BJ (cell line): ENCODE measurements at regions not wholly inside any gene's neighbourhood (a gene's known extent, or its start where the extent isn't known, plus 50 kb on each side); places are given as distances from the start of the nearest gene placed in this dataset.

Source experiments
- CTCF ChIA-PET: fragments of 350-600 bp; formaldehyde crosslinking; extraction: SDS; loops from one replicate; lab custom pipeline; 2021; ENCODE audit warnings: antibody characterized with exemption, inconsistent platforms; lab: Yijun Ruan, JAX
- POLR2A ChIA-PET: fragments of 300-600 bp; sonication (Branson Sonifier 250); formaldehyde crosslinking; extraction: SDS; loops from one replicate; lab custom pipeline; 2021; ENCODE audit warnings: antibody characterized with exemption; lab: Charles Lee
- DNase-seq: peaks from one replicate; pipeline ENCODE4 v3.0.0-alpha.2; 2011; ENCODE audit warnings: low read depth
- H3K27me3 ChIP-seq: 2 replicates; pipeline ENCODE4 v1.6.0; 2011; ENCODE audit warnings: low read length; ENCODE audit not compliant: control insufficient read depth, insufficient read depth
- H3K36me3 ChIP-seq: 2 replicates; pipeline ENCODE4 v1.5.1; 2011; ENCODE audit warnings: low read length; ENCODE audit not compliant: control insufficient read depth, insufficient read depth
- H3K4me3 ChIP-seq: 2 replicates; pipeline ENCODE4 v1.5.1; 2011; ENCODE audit warnings: low read depth, mild to moderate bottlenecking, control low read depth, low read length
- CTCF ChIP-seq: IDR thresholded peaks from 2 replicates; pipeline ENCODE4 v1.5.1; 2011; ENCODE audit warnings: low read depth, mild to moderate bottlenecking, control low read depth, inconsistent platforms, low read length, moderate library complexity; ENCODE audit not compliant: insufficient read depth

- DNase-seq, result no peak
- no peaks in the 10 kb centered on the region for H3K27me3 ChIP-seq
- H3K4me3 ChIP-seq, result no peak overlapping the region
- ChIA-PET CTCF (no interaction called here), POLR2A (no interaction called here)
- H3K36me3 ChIP-seq, result no peaks in the 10 kb centered on the region
- no peak for TF ChIP-seq CTCF
Observed at GRCh38 chr9:89715318-89715858, 110.6 kb downstream of the GADD45G start.

- POLR2A ChIA-PET, result no interaction called here
- no peak for TF ChIP-seq CTCF
- CTCF ChIA-PET, result no interaction called here
- no peak for DNase-seq
- Histone ChIP-seq H3K36me3 (no peaks in the 10 kb centered on the region), H3K27me3 (no peaks in the 10 kb centered on the region), H3K4me3 (no peak overlapping the region)
Observed at GRCh38 chr9:89715881-89716280, 111.1 kb downstream of the GADD45G start.

- Histone ChIP-seq H3K4me3 (no peak overlapping the region), H3K36me3 (no peaks in the 10 kb centered on the region), H3K27me3 (no peaks in the 10 kb centered on the region)
- no peak for TF ChIP-seq CTCF
- ChIA-PET CTCF (no interaction called here), POLR2A (no interaction called here)
- no peak for DNase-seq
Observed at GRCh38 chr9:89716559-89716958, 111.7 kb downstream of the GADD45G start.

GRCh38 chr9:89718176-89718575 lies 113.4 kb downstream of the GADD45G start:
- POLR2A ChIA-PET, result no interaction called here
- CTCF ChIA-PET, result no interaction called here
- Histone ChIP-seq H3K4me3 (no peak overlapping the region), H3K36me3 (no peaks in the 10 kb centered on the region), H3K27me3 (no peaks in the 10 kb centered on the region)
- DNase-seq, result no peak
- TF ChIP-seq CTCF, result no peak

GRCh38 chr9:89718651-89719050 lies 113.8 kb downstream of the GADD45G start:
- TF ChIP-seq CTCF, result no peak
- no peaks in the 10 kb centered on the region for H3K27me3 ChIP-seq
- ChIA-PET POLR2A (no interaction called here), CTCF (interaction anchor here (1.0 kb wide), 1 partner anchor 83 kb away, joined by 3 read pairs; no protein-coding TSS in a partner anchor)
- DNase-seq, result no peak
- no peak overlapping the region for H3K4me3 ChIP-seq
- H3K36me3 ChIP-seq, result no peaks in the 10 kb centered on the region
